IPS-18a (cell line): ENCODE measurements at regions not wholly inside any gene's neighbourhood (a gene's known extent, or its start where the extent isn't known, plus 50 kb on each side); places are given as distances from the start of the nearest gene placed in this dataset.

Experiments used
- H3K27ac ChIP-seq: one replicate; pipeline ENCODE4 v1.5.1; 2013; ENCODE audit warnings: low read length
- H3K27me3 ChIP-seq: one replicate; pipeline ENCODE4 v1.6.1; 2013; ENCODE audit warnings: mild to moderate bottlenecking, low read length; ENCODE audit not compliant: control insufficient read depth, insufficient read depth
- H3K36me3 ChIP-seq: one replicate; pipeline ENCODE4 v1.6.1; 2013; ENCODE audit warnings: low read depth, low read length; ENCODE audit not compliant: control insufficient read depth
- H3K4me1 ChIP-seq: one replicate; pipeline ENCODE4 v1.6.1; 2013; ENCODE audit warnings: low read depth, low read length; ENCODE audit not compliant: control insufficient read depth
- H3K4me3 ChIP-seq: one replicate; pipeline ENCODE4 v1.5.1; 2013; ENCODE audit warnings: low read length
- H3K9ac ChIP-seq: one replicate; pipeline ENCODE4 v1.6.1; 2013; ENCODE audit warnings: mild to moderate bottlenecking, low read length, moderate library complexity
- H3K9me3 ChIP-seq: one replicate; pipeline ENCODE4 v1.6.1; 2013; ENCODE audit warnings: low read depth, low read length; ENCODE audit not compliant: control insufficient read depth

GRCh38 chr3:152089528-152089927 is 179.2 kb upstream of the MBNL1 start:
- no peak overlapping the region for H3K27ac ChIP-seq
- no peak overlapping the region for H3K9ac ChIP-seq
- no peaks in the 10 kb centered on the region for H3K27me3 ChIP-seq
- H3K36me3 ChIP-seq = no peaks in the 10 kb centered on the region
- H3K9me3 ChIP-seq = no peaks in the 10 kb centered on the region
- no peak overlapping the region for H3K4me3 ChIP-seq
- no peaks in the 10 kb centered on the region for H3K4me1 ChIP-seq

GRCh38 chr3:152091725-152092124 is 177.0 kb upstream of the MBNL1 start:
- H3K27ac ChIP-seq = no peak overlapping the region
- no peaks in the 10 kb centered on the region for H3K4me1 ChIP-seq
- no peak overlapping the region for H3K4me3 ChIP-seq
- H3K36me3 ChIP-seq = no peaks in the 10 kb centered on the region
- H3K9me3 ChIP-seq = no peaks in the 10 kb centered on the region
- H3K27me3 ChIP-seq = no peaks in the 10 kb centered on the region
- H3K9ac ChIP-seq = no peak overlapping the region

GRCh38 chr3:152093901-152094300 is 174.8 kb upstream of the MBNL1 start:
- Histone ChIP-seq H3K4me3 (no peak overlapping the region), H3K36me3 (no peaks in the 10 kb centered on the region), H3K9me3 (no peaks in the 10 kb centered on the region), H3K27me3 (no peaks in the 10 kb centered on the region), H3K4me1 (no peaks in the 10 kb centered on the region), H3K27ac (no peak overlapping the region), H3K9ac (no peak overlapping the region)

- Histone ChIP-seq H3K27ac (no peak overlapping the region), H3K36me3 (no peaks in the 10 kb centered on the region), H3K4me3 (no peak overlapping the region), H3K9me3 (no peaks in the 10 kb centered on the region), H3K9ac (no peak overlapping the region), H3K4me1 (no peaks in the 10 kb centered on the region), H3K27me3 (no peaks in the 10 kb centered on the region)
Measured at GRCh38 chr3:152094406-152094805, 174.3 kb upstream of the MBNL1 start.

GRCh38 chr3:152095472-152095871 is 173.3 kb upstream of the MBNL1 start:
- Histone ChIP-seq H3K9ac (no peak overlapping the region), H3K27me3 (no peaks in the 10 kb centered on the region)

GRCh38 chr3:152096280-152096906 is 172.3 kb upstream of the MBNL1 start:
- H3K27me3 ChIP-seq = no peaks in the 10 kb centered on the region
- no peak overlapping the region for H3K9ac ChIP-seq
- no peaks in the 10 kb centered on the region for H3K9me3 ChIP-seq
- H3K4me1 ChIP-seq = no peaks in the 10 kb centered on the region
- no peak overlapping the region for H3K4me3 ChIP-seq
- no peaks in the 10 kb centered on the region for H3K36me3 ChIP-seq
- H3K27ac ChIP-seq = no peak overlapping the region

More at GRCh38 chr3:152095472-152095871, 173.3 kb upstream of the MBNL1 start:
- no peak overlapping the region for H3K4me3 ChIP-seq
- no peaks in the 10 kb centered on the region for H3K9me3 ChIP-seq
- no peaks in the 10 kb centered on the region for H3K4me1 ChIP-seq
- H3K36me3 ChIP-seq = no peaks in the 10 kb centered on the region
- H3K27ac ChIP-seq = no peak overlapping the region

- Histone ChIP-seq H3K4me1 (no peaks in the 10 kb centered on the region), H3K27ac (no peak overlapping the region), H3K9me3 (no peaks in the 10 kb centered on the region), H3K4me3 (no peak overlapping the region), H3K9ac (no peak overlapping the region), H3K36me3 (no peaks in the 10 kb centered on the region), H3K27me3 (no peaks in the 10 kb centered on the region)
Measured at GRCh38 chr3:152097120-152097519, 171.6 kb upstream of the MBNL1 start.

GRCh38 chr3:152097770-152098169 is 171.0 kb upstream of the MBNL1 start:
- Histone ChIP-seq H3K9me3 (no peaks in the 10 kb centered on the region), H3K4me1 (no peaks in the 10 kb centered on the region), H3K9ac (no peak overlapping the region), H3K4me3 (no peak overlapping the region), H3K27me3 (no peaks in the 10 kb centered on the region), H3K27ac (no peak overlapping the region), H3K36me3 (no peaks in the 10 kb centered on the region)

GRCh38 chr3:152100491-152101132 is 168.1 kb upstream of the MBNL1 start:
- Histone ChIP-seq H3K4me3 (no peak overlapping the region), H3K36me3 (no peaks in the 10 kb centered on the region), H3K9ac (no peak overlapping the region), H3K27ac (no peak overlapping the region), H3K4me1 (no peaks in the 10 kb centered on the region), H3K9me3 (no peaks in the 10 kb centered on the region), H3K27me3 (no peaks in the 10 kb centered on the region)

GRCh38 chr3:152102410-152102809 is 166.3 kb upstream of the MBNL1 start:
- Histone ChIP-seq H3K9me3 (no peaks in the 10 kb centered on the region), H3K27me3 (no peaks in the 10 kb centered on the region), H3K4me1 (no peaks in the 10 kb centered on the region), H3K36me3 (no peaks in the 10 kb centered on the region), H3K9ac (no peak overlapping the region), H3K27ac (no peak overlapping the region), H3K4me3 (no peak overlapping the region)

- no peak overlapping the region for H3K4me3 ChIP-seq
- no peaks in the 10 kb centered on the region for H3K9me3 ChIP-seq
- H3K9ac ChIP-seq = no peak overlapping the region
- H3K27ac ChIP-seq = no peak overlapping the region
- H3K36me3 ChIP-seq = no peaks in the 10 kb centered on the region
- H3K27me3 ChIP-seq = no peaks in the 10 kb centered on the region
- no peaks in the 10 kb centered on the region for H3K4me1 ChIP-seq
Measured at GRCh38 chr3:152103257-152103656, 165.5 kb upstream of the MBNL1 start.

- no peak overlapping the region for H3K27ac ChIP-seq
- H3K4me3 ChIP-seq = no peak overlapping the region
- H3K9me3 ChIP-seq = no peaks in the 10 kb centered on the region
- H3K36me3 ChIP-seq = no peaks in the 10 kb centered on the region
- no peak overlapping the region for H3K9ac ChIP-seq
- no peaks in the 10 kb centered on the region for H3K27me3 ChIP-seq
- H3K4me1 ChIP-seq = no peaks in the 10 kb centered on the region
Measured at GRCh38 chr3:152104847-152105415, 163.8 kb upstream of the MBNL1 start.
